ENCODE measurements at regions not wholly inside any gene's neighbourhood (a gene's known extent, or its start where the extent isn't known, plus 50 kb on each side); places are given as distances from the start of the nearest gene placed in this dataset.

- TF ChIP-seq EZH2phosphoT487 (IDR thresholded peaks at IDR 0.05; ENCODE audit: borderline replicate concordance, low read depth, low read length) (no peak), CTCF (conservative IDR thresholded peaks at IDR 0.05; ENCODE audit: low read length) (no peak)
- intact Hi-C loops (cut with micrococcal nuclease; ENCODE audit: unreplicated experiment), result no loop called here
- ChIA-PET POLR2A (interaction anchor here (0.6 kb wide), 1 partner anchor 18 kb away, joined by 3 read pairs; no protein-coding TSS in a partner anchor), CTCF (ENCODE audit: unreplicated experiment) (no interaction called here)
- no peak overlapping the region for H3K4me3 ChIP-seq (ENCODE audit: low read depth, low read length, poor library complexity, severe bottlenecking)
- H3K27ac ChIP-seq (ENCODE audit: low read depth, low read length, poor library complexity, severe bottlenecking), result no peak overlapping the region
- H3K79me2 ChIP-seq (ENCODE audit: insufficient read depth, low read depth, low read length), result no peaks in the 10 kb centered on the region
- no peak overlapping the region for H3K4me2 ChIP-seq (ENCODE audit: low read length)
- H3K36me3 ChIP-seq (ENCODE audit: insufficient read depth, low read length), result no peaks in the 10 kb centered on the region
- H3K4me1 ChIP-seq (ENCODE audit: insufficient read depth, low read length, poor library complexity, severe bottlenecking), result no peaks in the 10 kb centered on the region
- BruUV-seq (replicated peaks), result no TSS peak
- H4K20me1 ChIP-seq (ENCODE audit: insufficient read depth, low read length), result no peaks in the 10 kb centered on the region
- no peaks in the 10 kb centered on the region for H3K9me3 ChIP-seq (ENCODE audit: low read length)
- no peak overlapping the region for H2AFZ ChIP-seq (ENCODE audit: low read length)
- H3K9me2 ChIP-seq (ENCODE audit: insufficient read depth, low read length), result no peaks in the 10 kb centered on the region
- no peak for DNase-seq (ENCODE audit: low spot score)
Measured at GRCh38 chr1:88275259-88275862, 408.7 kb upstream of the PKN2 start.

DNA sequence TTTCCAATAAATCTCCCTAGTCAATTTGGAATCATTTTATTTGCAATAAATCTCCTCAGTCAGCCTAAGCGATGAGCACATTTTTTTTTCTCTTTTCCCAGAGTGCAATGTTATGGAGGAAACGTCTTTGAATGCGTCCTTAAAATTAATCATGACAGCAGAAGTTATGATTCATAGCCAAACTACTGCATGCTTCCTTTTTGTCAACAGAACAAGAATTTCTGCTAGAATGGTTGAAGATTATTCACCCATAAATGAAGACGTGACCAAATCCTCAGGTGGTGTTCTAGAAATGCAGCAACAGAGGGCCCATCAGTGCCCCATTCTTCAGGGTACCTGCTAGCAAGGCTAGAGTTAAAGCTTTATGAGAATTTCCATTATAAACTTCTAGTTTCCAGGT lies 407.9 kb upstream of the PKN2 start:
- DNase-seq (ENCODE audit: low spot score), result no peak
- ChIA-PET CTCF (ENCODE audit: unreplicated experiment) (no interaction called here), POLR2A (interaction anchor here (0.6 to 0.7 kb wide), 2 partner anchors 235 to 734 kb away, joined by 5 to 6 read pairs; no protein-coding TSS in a partner anchor)
- BruUV-seq (replicated peaks), result no TSS peak
- no peaks in the 10 kb centered on the region for H3K9me3 ChIP-seq (ENCODE audit: low read length)
- no peak overlapping the region for H2AFZ ChIP-seq (ENCODE audit: low read length)
- H3K36me3 ChIP-seq (ENCODE audit: insufficient read depth, low read length), result no peaks in the 10 kb centered on the region
- H3K4me1 ChIP-seq (ENCODE audit: insufficient read depth, low read length, poor library complexity, severe bottlenecking), result no peaks in the 10 kb centered on the region
- intact Hi-C loops (cut with micrococcal nuclease; ENCODE audit: unreplicated experiment), result no loop called here
- no peaks in the 10 kb centered on the region for H3K9me2 ChIP-seq (ENCODE audit: insufficient read depth, low read length)
- no peaks in the 10 kb centered on the region for H3K79me2 ChIP-seq (ENCODE audit: insufficient read depth, low read depth, low read length)
- no peak overlapping the region for H3K27ac ChIP-seq (ENCODE audit: low read depth, low read length, poor library complexity, severe bottlenecking)
- H3K4me3 ChIP-seq (ENCODE audit: low read depth, low read length, poor library complexity, severe bottlenecking), result no peak overlapping the region
- H4K20me1 ChIP-seq (ENCODE audit: insufficient read depth, low read length), result no peaks in the 10 kb centered on the region
- no peak overlapping the region for H3K4me2 ChIP-seq (ENCODE audit: low read length)
- TF ChIP-seq EZH2phosphoT487 (IDR thresholded peaks at IDR 0.05; ENCODE audit: borderline replicate concordance, low read depth, low read length) (no peak), CTCF (conservative IDR thresholded peaks at IDR 0.05; ENCODE audit: low read length) (no peak)

GRCh38 chr1:88284066-88284465 lies 400.0 kb upstream of the PKN2 start:
- CTCF ChIA-PET (ENCODE audit: unreplicated experiment), result no interaction called here
- POLR2A ChIA-PET, result no interaction called here
- TF ChIP-seq CTCF (conservative IDR thresholded peaks at IDR 0.05; ENCODE audit: low read length) (no peak), EZH2phosphoT487 (IDR thresholded peaks at IDR 0.05; ENCODE audit: borderline replicate concordance, low read depth, low read length) (no peak)

More at GRCh38 chr1:88284066-88284465, 400.0 kb upstream of the PKN2 start:
- Histone ChIP-seq H3K9me3 (ENCODE audit: low read length) (no peaks in the 10 kb centered on the region), H3K36me3 (ENCODE audit: insufficient read depth, low read length) (no peaks in the 10 kb centered on the region), H3K27ac (ENCODE audit: low read depth, low read length, poor library complexity, severe bottlenecking) (no peak overlapping the region), H4K20me1 (ENCODE audit: insufficient read depth, low read length) (no peaks in the 10 kb centered on the region), H3K9me2 (ENCODE audit: insufficient read depth, low read length) (no peaks in the 10 kb centered on the region), H3K4me3 (ENCODE audit: low read depth, low read length, poor library complexity, severe bottlenecking) (no peak overlapping the region), H3K4me1 (ENCODE audit: insufficient read depth, low read length, poor library complexity, severe bottlenecking) (no peaks in the 10 kb centered on the region), H2AFZ (ENCODE audit: low read length) (no peak overlapping the region), H3K79me2 (ENCODE audit: insufficient read depth, low read depth, low read length) (no peaks in the 10 kb centered on the region), H3K4me2 (ENCODE audit: low read length) (no peak overlapping the region)
- intact Hi-C loops (cut with micrococcal nuclease; ENCODE audit: unreplicated experiment), result no loop called here
- no peak for DNase-seq (ENCODE audit: low spot score)
- no TSS peak for BruUV-seq (replicated peaks)

Measured in OCI-LY7 (cell line).